HG03196 (cell line): ENCODE measurements at regions not wholly inside any gene's neighbourhood (a gene's known extent, or its start where the extent isn't known, plus 50 kb on each side); places are given as distances from the start of the nearest gene placed in this dataset.

Experiments
- ATAC-seq: cut with Tn5 transposase; IDR thresholded peaks from one replicate; pipeline ENCODE4 v1.9.1; 2021; ENCODE audit not compliant: unreplicated experiment

- ATAC-seq = no peak
These were observed 268.2 kb downstream of the SH3GL2 start for GRCh38 chr9:17846948-17847655.

DNA sequence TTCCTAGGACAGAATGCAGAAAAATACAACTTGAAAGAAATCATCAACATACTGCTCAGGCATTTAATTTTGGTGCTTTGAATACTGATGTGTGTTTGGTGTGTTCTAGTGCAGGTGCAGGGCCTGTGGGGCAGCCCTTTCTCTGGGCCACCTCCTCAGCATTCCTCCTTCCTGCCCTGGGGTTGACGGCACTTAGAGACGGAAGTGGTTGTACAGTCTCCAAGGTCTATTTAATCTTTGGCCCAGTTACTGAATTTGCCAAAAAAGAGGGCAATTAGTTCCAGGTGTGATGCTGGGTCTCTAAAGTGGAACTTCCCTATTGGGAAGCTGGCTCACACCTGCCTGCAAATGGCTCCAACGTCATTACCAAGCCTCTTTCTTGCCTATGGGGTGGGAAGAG, 269.0 kb downstream of the SH3GL2 start:
- no peak for ATAC-seq

DNA sequence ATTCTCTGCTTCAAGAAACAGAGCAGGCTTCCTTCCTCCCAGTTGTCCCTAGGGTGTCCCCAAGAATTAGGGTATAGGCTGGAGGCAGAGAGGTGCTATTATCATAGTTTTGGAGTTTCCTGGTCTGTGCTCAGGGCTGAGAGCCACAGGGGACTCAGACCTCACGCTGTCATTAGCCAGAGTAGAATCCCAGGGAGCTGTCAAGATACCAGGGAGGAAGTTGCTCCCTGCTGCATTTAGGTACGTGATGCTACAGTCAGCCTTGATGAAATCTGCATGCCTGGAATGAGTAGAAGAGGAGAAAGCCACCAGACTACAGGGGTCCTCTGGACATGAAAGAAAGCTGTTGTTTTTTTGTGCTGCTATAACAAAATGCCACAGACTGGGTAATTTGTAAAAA, 273.2 kb downstream of the SH3GL2 start:
- no peak for ATAC-seq

- ATAC-seq = no peak
These were observed 275.6 kb downstream of the SH3GL2 start for GRCh38 chr9:17854487-17854886.

- no peak for ATAC-seq
These were observed 278.1 kb downstream of the SH3GL2 start for GRCh38 chr9:17856995-17857394.

DNA sequence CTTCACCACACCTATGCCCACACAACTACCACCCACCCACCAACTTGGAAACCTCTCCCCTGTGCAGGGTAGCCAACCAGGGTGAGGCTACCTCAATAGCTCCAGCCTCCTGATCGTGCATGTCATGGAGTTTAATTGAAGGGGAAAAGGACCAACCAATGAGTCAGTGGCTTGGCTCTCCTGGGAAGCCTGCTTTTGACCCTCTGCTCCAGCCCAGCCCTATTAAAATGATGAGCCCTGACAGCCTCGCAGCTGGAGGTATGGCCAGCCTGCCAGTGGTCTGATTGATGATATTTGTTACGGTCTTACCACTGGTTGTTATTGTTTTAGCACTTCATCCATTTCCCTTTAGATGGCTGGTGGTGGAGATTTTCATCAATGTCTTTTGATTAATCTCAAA, 280.4 kb downstream of the SH3GL2 start:
- no peak for ATAC-seq

DNA sequence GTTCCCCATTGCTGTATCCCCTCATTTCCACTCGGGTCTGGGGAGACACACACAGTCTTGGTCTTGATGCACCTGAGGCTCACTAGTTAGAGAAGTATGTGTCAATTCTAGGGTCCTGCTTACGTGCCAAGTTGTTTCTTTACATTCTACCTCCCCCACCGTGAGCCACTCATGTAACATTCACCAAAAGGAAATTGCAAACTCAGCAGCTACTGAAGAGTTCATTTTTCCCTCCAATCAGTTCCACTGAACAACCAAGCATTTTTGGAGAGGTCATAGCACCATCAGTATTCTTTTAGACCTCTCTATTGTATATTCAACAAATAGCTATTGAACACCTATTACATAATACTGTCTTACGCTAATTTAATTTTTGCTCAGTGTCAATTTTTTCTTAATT, 281.1 kb downstream of the SH3GL2 start:
- no peak for ATAC-seq

GRCh38 chr9:17862101-17862500, 283.2 kb downstream of the SH3GL2 start:
- no peak for ATAC-seq

GRCh38 chr9:17862629-17863028, 283.8 kb downstream of the SH3GL2 start:
- no peak for ATAC-seq

GRCh38 chr9:17863213-17863883, 284.5 kb downstream of the SH3GL2 start:
- peak; percentile 89 for ATAC-seq

GRCh38 chr9:17863924-17864323, 285.1 kb downstream of the SH3GL2 start:
- no peak for ATAC-seq

DNA sequence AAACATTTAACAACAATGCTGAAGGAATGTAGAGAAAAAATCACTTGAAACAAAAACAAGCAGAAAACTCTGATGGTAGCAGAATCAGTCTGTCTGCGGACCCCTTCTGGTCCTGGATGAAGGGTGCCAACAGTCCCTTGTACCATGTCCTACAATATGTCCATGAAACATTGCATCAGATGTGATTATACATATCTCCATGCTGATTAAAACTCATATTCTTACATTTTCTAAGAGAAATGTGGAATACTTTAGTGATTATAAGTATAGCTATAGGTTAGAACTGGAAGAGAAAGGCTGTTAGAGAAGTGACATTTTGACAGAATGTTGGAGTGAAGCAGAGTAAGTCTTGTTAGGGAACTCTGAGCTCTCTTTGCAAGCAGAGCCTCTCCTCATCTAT, 286.1 kb downstream of the SH3GL2 start:
- no peak for ATAC-seq

GRCh38 chr9:17865881-17866280, 287.0 kb downstream of the SH3GL2 start:
- no peak for ATAC-seq

- no peak for ATAC-seq
These were observed 291.9 kb downstream of the SH3GL2 start for GRCh38 chr9:17870722-17871121.

- ATAC-seq = no peak
These were observed 292.5 kb downstream of the SH3GL2 start for GRCh38 chr9:17871213-17871890.

- no peak for ATAC-seq
These were observed 297.0 kb downstream of the SH3GL2 start for GRCh38 chr9:17875886-17876285.

DNA sequence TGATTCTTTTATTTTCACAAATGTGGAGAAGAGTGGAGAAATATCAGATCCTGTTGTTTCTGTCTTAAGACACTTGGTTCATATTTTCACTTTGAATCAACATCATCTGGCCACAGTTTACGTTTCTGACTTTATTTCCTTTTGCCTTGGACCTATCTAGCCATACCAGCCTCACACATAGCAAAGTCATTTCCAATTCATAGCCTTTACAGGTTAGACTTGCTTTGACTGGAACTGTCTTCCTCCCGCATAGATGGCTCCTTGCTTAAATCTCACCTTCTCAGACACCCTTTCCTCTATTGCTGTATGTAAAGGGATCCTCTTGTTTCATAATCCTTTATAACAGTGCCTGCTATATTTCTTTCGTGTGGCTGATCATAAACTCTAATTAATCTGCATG, 297.8 kb downstream of the SH3GL2 start:
- ATAC-seq = no peak

DNA sequence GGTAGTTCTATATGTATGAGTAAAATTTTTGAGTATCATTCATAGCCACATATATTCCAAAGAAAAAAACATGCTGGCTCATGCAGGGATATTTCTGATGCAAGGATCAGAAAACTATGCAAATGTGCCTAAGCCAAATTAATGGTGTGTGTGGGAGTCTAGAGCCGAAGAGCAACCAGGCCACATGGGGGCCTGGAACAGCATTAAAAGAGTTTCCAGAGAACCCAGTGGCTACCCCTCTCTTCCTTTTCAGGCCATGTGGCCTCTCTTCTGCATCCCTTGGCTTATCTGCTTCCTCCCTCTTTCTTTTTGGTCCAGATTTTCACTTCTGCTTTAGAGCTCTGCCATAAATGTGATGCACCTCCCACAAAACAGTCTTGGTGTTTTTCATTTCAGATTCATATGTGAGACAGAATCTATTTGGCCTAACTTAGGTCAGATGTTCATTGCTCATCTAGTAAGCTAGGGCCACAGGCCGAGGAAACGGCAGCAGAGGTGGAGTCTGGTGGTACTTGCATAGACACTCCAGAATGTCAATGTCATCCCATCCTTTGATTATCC, 300.0 kb downstream of the SH3GL2 start:
- no peak for ATAC-seq

DNA sequence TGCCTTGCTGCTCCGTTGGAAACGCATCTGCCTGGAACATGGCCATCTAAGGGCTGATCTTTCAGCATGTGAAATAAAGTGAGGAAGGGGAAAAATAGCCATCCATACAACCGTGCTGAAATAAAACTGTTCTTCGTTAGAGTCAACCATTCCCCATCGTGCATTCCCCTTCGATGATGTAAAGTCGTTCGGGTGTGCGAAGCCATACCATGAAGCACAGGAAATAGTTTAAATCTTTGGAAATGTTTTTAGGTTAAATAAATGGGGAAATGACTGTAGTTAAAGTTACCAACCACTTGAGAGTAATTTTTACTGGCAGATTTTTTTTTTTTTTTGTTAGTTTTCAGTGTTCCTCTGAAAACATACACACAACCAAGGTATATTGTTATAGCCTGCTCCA, 302.5 kb downstream of the SH3GL2 start:
- no peak for ATAC-seq

GRCh38 chr9:17882688-17883594, 304.1 kb downstream of the SH3GL2 start:
- no peak for ATAC-seq

DNA sequence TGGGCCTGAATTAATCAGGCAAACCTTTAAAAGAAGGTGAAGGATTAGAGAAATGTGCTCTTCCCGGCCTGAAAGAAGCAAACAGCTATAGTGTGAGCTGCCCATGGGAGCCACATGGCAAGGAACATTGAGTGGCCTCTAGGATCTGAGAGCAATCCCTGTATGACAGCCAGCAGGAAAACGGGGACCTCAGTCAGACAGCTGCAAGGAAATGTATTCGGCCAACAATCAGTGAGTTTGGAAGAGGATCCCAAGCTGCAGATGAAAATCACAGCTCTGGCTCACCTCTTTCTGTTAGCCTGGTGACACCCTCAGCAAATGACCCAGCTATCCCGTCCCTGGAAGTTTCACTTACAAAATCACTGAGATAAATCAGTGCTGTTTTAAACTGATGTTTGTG, 309.2 kb downstream of the SH3GL2 start:
- ATAC-seq = no peak
